Endodermal cell (in vitro differentiated cells): ENCODE measurements at regions not wholly inside any gene's neighbourhood (a gene's known extent, or its start where the extent isn't known, plus 50 kb on each side); places are given as distances from the start of the nearest gene placed in this dataset.
A peak's percentile ranks its signal among the peaks of the same experiment; 100 is the strongest.

Experiments
- DNase-seq: peaks from one replicate; pipeline ENCODE4 v3.0.0-alpha.2; 2017
- H3K27ac ChIP-seq: 2 replicates; pipeline ENCODE4 v1.5.1; 2013; ENCODE audit warnings: mild to moderate bottlenecking, low read depth, low read length, moderate library complexity
- H3K27me3 ChIP-seq: 2 replicates; pipeline ENCODE4 v1.6.1; 2013; ENCODE audit warnings: mild to moderate bottlenecking, low read length, moderate library complexity; ENCODE audit not compliant: insufficient read depth, control insufficient read depth, poor library complexity, severe bottlenecking
- H3K36me3 ChIP-seq: 2 replicates; pipeline ENCODE4 v1.7.0; 2013; ENCODE audit warnings: mild to moderate bottlenecking, low read length, moderate library complexity; ENCODE audit not compliant: control insufficient read depth, insufficient read depth
- H3K4me1 ChIP-seq: one replicate; pipeline ENCODE4 v1.7.0; 2013; ENCODE audit warnings: low read length; ENCODE audit not compliant: control insufficient read depth, insufficient read depth
- H3K4me3 ChIP-seq: 2 replicates; pipeline ENCODE4 v1.5.1; 2013; ENCODE audit warnings: mild to moderate bottlenecking, low read length, moderate library complexity
- H3K9ac ChIP-seq: 2 replicates; pipeline ENCODE4 v1.6.1; 2013; ENCODE audit warnings: mild to moderate bottlenecking, low read length, moderate library complexity; ENCODE audit not compliant: poor library complexity, severe bottlenecking; ENCODE audit errors: extremely low read depth
- H3K9me3 ChIP-seq: 2 replicates; pipeline ENCODE4 v1.6.1; 2013; ENCODE audit warnings: mild to moderate bottlenecking, low read length, moderate library complexity; ENCODE audit not compliant: control insufficient read depth
- H3K27ac Mint-ChIP-seq: 2 replicates; pipeline ENCODE4 v1.8.0; 2020; ENCODE audit warnings: mixed read lengths
- H3K27me3 Mint-ChIP-seq: 2 replicates; pipeline ENCODE4 v1.8.0; 2021; ENCODE audit warnings: mild to moderate bottlenecking, mixed read lengths; ENCODE audit not compliant: insufficient read depth
- H3K36me3 Mint-ChIP-seq: 2 replicates; pipeline ENCODE4 v1.8.0; 2020; ENCODE audit warnings: low read depth, mixed read lengths
- H3K4me1 Mint-ChIP-seq: 2 replicates; pipeline ENCODE4 v1.8.0; 2020; ENCODE audit warnings: mixed read lengths
- H3K4me3 Mint-ChIP-seq: 2 replicates; pipeline ENCODE4 v1.8.0; 2020; ENCODE audit warnings: mild to moderate bottlenecking, moderate library complexity, mixed read lengths
- H3K9me3 Mint-ChIP-seq: 2 replicates; pipeline ENCODE4 v1.8.0; 2020; ENCODE audit warnings: mild to moderate bottlenecking, mixed read lengths
- CTCF ChIP-seq: fragments of 200-600 bp; sonication (generic); conservative IDR thresholded peaks from 2 replicates; pipeline ENCODE4 v1.5.0; 2021; ENCODE audit warnings: antibody characterized with exemption, mild to moderate bottlenecking
- WGBS, 2 experiments: methylation state at CpG; one replicate each; pipeline versions ENCODE4 v1.1.5 to v1.1.7; 2013; ENCODE audit warnings: missing lambda C conversion rate in 2 of 2, mixed read lengths in 1 of 2; ENCODE audit not compliant: insufficient coverage in 1 of 2, insufficient read length in 1 of 2; 5-methylcytosine and 5-hydroxymethylcytosine counted together

GRCh38 chr12:41663598-41664265 is 475.6 kb downstream of the PDZRN4 start:
- H3K27ac ChIP-seq, result no peak overlapping the region
- no peaks in the 10 kb centered on the region for H3K9me3 ChIP-seq
- Mint-ChIP-seq H3K36me3 (no peaks in the 10 kb centered on the region), H3K27me3 (no peaks in the 10 kb centered on the region), H3K9me3 (peaks cover 9% of the 10 kb centered on the region), H3K4me1 (peaks cover 21% of the 10 kb centered on the region), H3K4me3 (no peak overlapping the region), H3K27ac (no peak overlapping the region)
- no peaks in the 10 kb centered on the region for H3K4me1 ChIP-seq
- 33 to 49% methylated on average over 2 to 4 of the region's 4 CpGs for WGBS, 2 experiments
- H3K36me3 ChIP-seq, result no peaks in the 10 kb centered on the region
- H3K4me3 ChIP-seq, result no peak overlapping the region
- peak; percentile 86 for TF ChIP-seq CTCF
- H3K9ac ChIP-seq, result no peak overlapping the region
- no peaks in the 10 kb centered on the region for H3K27me3 ChIP-seq
- peak; percentile 55 for DNase-seq

- TF ChIP-seq CTCF, result no peak
- Histone ChIP-seq H3K36me3 (no peaks in the 10 kb centered on the region), H3K27ac (no peak overlapping the region), H3K4me1 (no peaks in the 10 kb centered on the region), H3K27me3 (no peaks in the 10 kb centered on the region), H3K9me3 (no peaks in the 10 kb centered on the region), H3K4me3 (no peak overlapping the region), H3K9ac (no peak overlapping the region)
- Mint-ChIP-seq H3K27me3 (no peaks in the 10 kb centered on the region), H3K4me1 (peaks cover 21% of the 10 kb centered on the region), H3K4me3 (no peak overlapping the region), H3K36me3 (no peaks in the 10 kb centered on the region), H3K27ac (no peak overlapping the region), H3K9me3 (peaks cover 9% of the 10 kb centered on the region)
- DNase-seq, result peak; percentile 49
- 89 to 93% methylated on average over 3 to 4 of the region's 4 CpGs for WGBS, 2 experiments
These were observed 473.1 kb downstream of the PDZRN4 start for GRCh38 chr12:41661141-41661765.

- Histone ChIP-seq H3K9ac (no peak overlapping the region), H3K27me3 (no peaks in the 10 kb centered on the region), H3K36me3 (no peaks in the 10 kb centered on the region), H3K27ac (no peak overlapping the region), H3K9me3 (peaks cover 22% of the 10 kb centered on the region), H3K4me3 (no peak overlapping the region), H3K4me1 (no peaks in the 10 kb centered on the region)
- Mint-ChIP-seq H3K9me3 (peaks cover 18% of the 10 kb centered on the region), H3K27me3 (no peaks in the 10 kb centered on the region), H3K4me1 (peaks cover 9% of the 10 kb centered on the region), H3K27ac (no peak overlapping the region), H3K36me3 (no peaks in the 10 kb centered on the region), H3K4me3 (no peak overlapping the region)
- WGBS, 2 experiments, result 86% methylated on average over 1 of the region's 1 CpG; no CpG with 5 or more reads in 1 of the 2 experiments
- TF ChIP-seq CTCF, result no peak
- no peak for DNase-seq
These were observed 468.3 kb downstream of the PDZRN4 start for GRCh38 chr12:41656454-41656853.
